ENCODE measurements at regions not wholly inside any gene's neighbourhood (a gene's known extent, or its start where the extent isn't known, plus 50 kb on each side); places are given as distances from the start of the nearest gene placed in this dataset.

GRCh38 chr4:151620066-151620465 is 140.7 kb downstream of the GATB start:
- Mint-ChIP-seq H3K27ac (no peak overlapping the region), H3K9me3 (no peaks in the 10 kb centered on the region)

More at GRCh38 chr4:151620066-151620465, 140.7 kb downstream of the GATB start:
- no peak overlapping the region for H3K4me3 Mint-ChIP-seq
- no peaks in the 10 kb centered on the region for H3K4me1 Mint-ChIP-seq
- peaks cover 3 to 11% of the 10 kb centered on the region in 2 donors for H3K27me3 Mint-ChIP-seq
- no peak for DNase-seq
- no peak for ATAC-seq (replicated peaks)
- no peaks in the 10 kb centered on the region for H3K36me3 Mint-ChIP-seq

Data from stimulated activated naive B cell treated with anti-CD40 and anti-IgM and Interleukin-4, amounts not matched to agents 10 μg/mL and 1 μg/mL and 100 μg/mL, for 72 hours (primary cell).